DMS 273 (cell line): ENCODE measurements at regions not wholly inside any gene's neighbourhood (a gene's known extent, or its start where the extent isn't known, plus 50 kb on each side); places are given as distances from the start of the nearest gene placed in this dataset.
A peak's percentile ranks its signal among the peaks of the same experiment; 100 is the strongest.
"Not testable (repeated sequence)": the region's sequence is repeated elsewhere in the genome, so short reads cannot be mapped to it uniquely, and the experiment has no call there.

Experiments
- DNase-seq: peaks from one replicate; lab custom pipeline; 2025; ENCODE audit not compliant: unreplicated experiment; lab: John Stamatoyannopoulos, UW

GRCh38 chr5:173496129-173496882 lies 120.1 kb downstream of the BOD1 start:
- DNase-seq = no peak

GRCh38 chr5:173495225-173495904 lies 121.1 kb downstream of the BOD1 start:
- DNase-seq = no peak

GRCh38 chr5:173494446-173494845 lies 122.0 kb downstream of the BOD1 start:
- no peak for DNase-seq

- DNase-seq = no peak
Observed at GRCh38 chr5:173493846-173494245, 122.6 kb downstream of the BOD1 start.

- no peak for DNase-seq
Observed at GRCh38 chr5:173493040-173493439, 123.4 kb downstream of the BOD1 start.

- no peak for DNase-seq
Observed at GRCh38 chr5:173490681-173491080, 125.8 kb downstream of the BOD1 start.

- DNase-seq = no peak
Observed at GRCh38 chr5:173488144-173488543, 128.3 kb downstream of the BOD1 start.

- no peak for DNase-seq
Observed at GRCh38 chr5:173487300-173487699, 129.2 kb downstream of the BOD1 start.

- no peak for DNase-seq
Observed at GRCh38 chr5:173486355-173487225, 129.9 kb downstream of the BOD1 start.

- DNase-seq = no peak
Observed at GRCh38 chr5:173484569-173484968, 131.9 kb downstream of the BOD1 start.

GRCh38 chr5:173483599-173483998 lies 132.9 kb downstream of the BOD1 start:
- DNase-seq = not testable (repeated sequence)

- DNase-seq = no peak
Observed at GRCh38 chr5:173483160-173483559, 133.3 kb downstream of the BOD1 start.

GRCh38 chr5:173481821-173482220 lies 134.6 kb downstream of the BOD1 start:
- no peak for DNase-seq

GRCh38 chr5:173480896-173481295 lies 135.6 kb downstream of the BOD1 start:
- DNase-seq = no peak

- no peak for DNase-seq
Observed at GRCh38 chr5:173479711-173480110, 136.7 kb downstream of the BOD1 start.

GRCh38 chr5:173477345-173478040 lies 139.0 kb downstream of the BOD1 start:
- DNase-seq = no peak

GRCh38 chr5:173475780-173476179 lies 140.7 kb downstream of the BOD1 start:
- no peak for DNase-seq

GRCh38 chr5:173474881-173475287 lies 141.6 kb downstream of the BOD1 start:
- no peak for DNase-seq

- DNase-seq = no peak
Observed at GRCh38 chr5:173473288-173473687, 143.2 kb downstream of the BOD1 start.

- DNase-seq = no peak
Observed at GRCh38 chr5:173472784-173473278, 143.6 kb downstream of the BOD1 start.

- DNase-seq = peak; percentile 61
Observed at GRCh38 chr5:173472164-173472563, 143.9 kb upstream of the STC2 start.
